Epithelial cell of proximal tubule (primary cell): ENCODE measurements at regions not wholly inside any gene's neighbourhood (a gene's known extent, or its start where the extent isn't known, plus 50 kb on each side); places are given as distances from the start of the nearest gene placed in this dataset.

Experiments
- DNase-seq: peaks from one replicate; pipeline ENCODE4 v3.0.0-alpha.2; 2011; ENCODE audit warnings: low read depth
- H3K4me3 ChIP-seq: 2 replicates; pipeline ENCODE4 v1.5.1; 2011; ENCODE audit warnings: low read depth, mild to moderate bottlenecking, low read length
- TF ChIP-seq, protein P1 (sequence below): conservative IDR thresholded peaks from 2 replicates; pipeline ENCODE4 v1.5.1; 2012; ENCODE audit warnings: low read depth, mild to moderate bottlenecking, low read length

- no peak overlapping the region for H3K4me3 ChIP-seq
- TF ChIP-seq, protein P1, sequence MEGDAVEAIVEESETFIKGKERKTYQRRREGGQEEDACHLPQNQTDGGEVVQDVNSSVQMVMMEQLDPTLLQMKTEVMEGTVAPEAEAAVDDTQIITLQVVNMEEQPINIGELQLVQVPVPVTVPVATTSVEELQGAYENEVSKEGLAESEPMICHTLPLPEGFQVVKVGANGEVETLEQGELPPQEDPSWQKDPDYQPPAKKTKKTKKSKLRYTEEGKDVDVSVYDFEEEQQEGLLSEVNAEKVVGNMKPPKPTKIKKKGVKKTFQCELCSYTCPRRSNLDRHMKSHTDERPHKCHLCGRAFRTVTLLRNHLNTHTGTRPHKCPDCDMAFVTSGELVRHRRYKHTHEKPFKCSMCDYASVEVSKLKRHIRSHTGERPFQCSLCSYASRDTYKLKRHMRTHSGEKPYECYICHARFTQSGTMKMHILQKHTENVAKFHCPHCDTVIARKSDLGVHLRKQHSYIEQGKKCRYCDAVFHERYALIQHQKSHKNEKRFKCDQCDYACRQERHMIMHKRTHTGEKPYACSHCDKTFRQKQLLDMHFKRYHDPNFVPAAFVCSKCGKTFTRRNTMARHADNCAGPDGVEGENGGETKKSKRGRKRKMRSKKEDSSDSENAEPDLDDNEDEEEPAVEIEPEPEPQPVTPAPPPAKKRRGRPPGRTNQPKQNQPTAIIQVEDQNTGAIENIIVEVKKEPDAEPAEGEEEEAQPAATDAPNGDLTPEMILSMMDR: no peak
- DNase-seq: no peak
Observed at GRCh38 chr5:54624805-54625568, 107.4 kb downstream of the SNX18 start.

- no peak for DNase-seq
- H3K4me3 ChIP-seq: no peak overlapping the region
- TF ChIP-seq, protein P1: no peak
Observed at GRCh38 chr5:54621709-54622108, 104.2 kb downstream of the SNX18 start.

GRCh38 chr5:54621048-54621447, 103.5 kb downstream of the SNX18 start:
- DNase-seq: no peak
- H3K4me3 ChIP-seq: no peak overlapping the region
- TF ChIP-seq, protein P1: no peak

DNA sequence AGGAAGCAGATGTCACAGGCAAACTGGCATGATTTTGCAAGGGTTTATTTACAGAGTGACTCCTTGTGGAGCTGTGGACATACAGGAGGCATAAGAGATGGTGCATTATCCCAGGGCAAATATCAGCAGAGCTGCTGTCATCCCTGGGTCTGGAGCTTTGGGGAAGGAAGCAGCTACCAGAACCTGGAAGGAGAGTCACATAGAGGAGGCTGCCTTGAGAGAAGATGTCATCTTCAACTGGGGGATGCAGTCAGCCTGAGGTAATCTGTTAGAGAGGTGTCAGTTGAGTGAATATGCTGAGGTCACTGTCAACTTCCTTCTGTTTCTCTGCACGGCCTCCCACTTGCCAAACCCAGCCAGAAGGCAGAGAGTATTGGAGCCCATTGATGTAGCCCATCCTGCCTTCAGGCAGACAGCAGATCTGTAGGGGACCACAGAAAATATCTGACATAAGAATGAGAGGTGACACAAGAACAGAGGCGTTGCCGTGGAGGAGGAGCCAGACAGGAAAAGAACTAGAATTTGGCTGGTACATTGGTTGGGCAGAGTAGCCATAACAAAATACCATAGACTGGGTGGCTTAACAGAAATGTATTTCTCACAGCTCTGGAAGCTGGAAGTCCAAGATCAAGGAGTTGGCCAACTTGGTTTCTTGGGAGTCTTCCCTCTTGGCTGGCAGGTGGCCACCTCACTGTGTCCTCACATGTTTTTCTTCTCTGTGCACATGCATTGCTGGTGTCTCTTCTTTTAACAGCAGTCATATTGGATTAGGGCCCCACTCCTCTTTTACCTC, 102.8 kb downstream of the SNX18 start:
- no peak overlapping the region for H3K4me3 ChIP-seq
- no peak for DNase-seq
- TF ChIP-seq, protein P1: no peak

DNA sequence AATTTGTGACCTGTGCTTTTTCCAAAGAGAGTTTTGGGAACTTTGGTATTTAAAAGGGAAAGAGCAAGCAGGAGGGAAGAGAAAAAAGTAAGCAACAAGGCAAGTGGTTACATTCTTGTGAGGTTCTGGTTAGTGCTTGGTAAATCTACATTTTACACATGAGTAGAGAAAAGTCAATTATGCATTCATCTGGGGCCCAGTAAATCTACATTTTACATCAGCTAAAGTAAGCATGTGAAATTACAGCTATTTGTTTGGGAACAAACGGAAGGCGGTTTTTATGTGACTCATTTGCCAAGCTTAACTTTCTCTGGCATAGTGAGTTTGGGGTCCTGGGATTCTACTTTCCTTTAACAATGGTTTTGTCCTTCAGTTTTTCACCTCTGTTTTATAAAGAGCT, 102.2 kb downstream of the SNX18 start:
- H3K4me3 ChIP-seq: no peak overlapping the region
- DNase-seq: no peak
- TF ChIP-seq, protein P1: no peak

- DNase-seq: no peak
- H3K4me3 ChIP-seq: no peak overlapping the region
- TF ChIP-seq, protein P1: no peak
Observed at GRCh38 chr5:54616518-54617220, 99.1 kb downstream of the SNX18 start.
